Natural killer cell (primary cell): ENCODE measurements at regions not wholly inside any gene's neighbourhood (a gene's known extent, or its start where the extent isn't known, plus 50 kb on each side); places are given as distances from the start of the nearest gene placed in this dataset.

Experiments
- ATAC-seq, 3 donors: fragments of 150-1000 bp in 2 of 3; fragments of 200-7000 bp in 1 of 3; cut with Tn5 transposase; 1 replicate in 1 of 3; 2 replicates in 2 of 3; pipeline ENCODE4 v1.10.0; 2021; ENCODE audit warnings: mild to moderate bottlenecking in 2 of 3, moderate library complexity in 2 of 3
- DNase-seq, 2 donors: peaks; one replicate each; pipeline versions ENCODE4 v3.0.0 to v3.0.0-alpha.2; 2013 to 2021; ENCODE audit warnings: mixed read lengths in 1 of 2
- H3K27ac ChIP-seq: one replicate; pipeline ENCODE4 v1.5.1; 2013; ENCODE audit warnings: mild to moderate bottlenecking, low read length
- H3K27me3 ChIP-seq: one replicate; pipeline ENCODE4 v1.6.1; 2013; ENCODE audit warnings: low read length; ENCODE audit not compliant: control insufficient read depth, insufficient read depth
- H3K36me3 ChIP-seq: one replicate; pipeline ENCODE4 v1.6.1; 2013; ENCODE audit warnings: low read length; ENCODE audit not compliant: control insufficient read depth, insufficient read depth
- H3K4me1 ChIP-seq: one replicate; pipeline ENCODE4 v1.6.1; 2013; ENCODE audit warnings: low read length; ENCODE audit not compliant: control insufficient read depth, insufficient read depth
- H3K4me3 ChIP-seq: one replicate; pipeline ENCODE4 v1.5.1; 2013; ENCODE audit warnings: low read length
- H3K9me3 ChIP-seq: one replicate; pipeline ENCODE4 v1.6.1; 2013; ENCODE audit warnings: low read length; ENCODE audit not compliant: control insufficient read depth, insufficient read depth
- H3K27ac Mint-ChIP-seq, 2 donors: one replicate each; pipeline ENCODE4 v1.8.0; 2022; ENCODE audit warnings: mild to moderate bottlenecking in 2 of 2, mixed read lengths in 2 of 2, moderate library complexity in 1 of 2
- H3K27me3 Mint-ChIP-seq, 2 donors: one replicate each; pipeline ENCODE4 v1.8.0; 2022; ENCODE audit warnings: low read depth in 2 of 2, mixed read lengths in 2 of 2
- H3K36me3 Mint-ChIP-seq: one replicate; pipeline ENCODE4 v1.8.0; 2022; ENCODE audit warnings: mixed read lengths
- H3K4me1 Mint-ChIP-seq, 2 donors: one replicate each; pipeline ENCODE4 v1.8.0; 2022; ENCODE audit warnings: mixed read lengths in 2 of 2
- H3K4me3 Mint-ChIP-seq: one replicate; pipeline ENCODE4 v1.8.0; 2022; ENCODE audit warnings: mild to moderate bottlenecking, moderate library complexity, mixed read lengths
- H3K9me3 Mint-ChIP-seq, 2 donors: one replicate each; pipeline ENCODE4 v1.8.0; 2022; ENCODE audit warnings: mixed read lengths in 2 of 2
- CTCF ChIP-seq: fragments of 200-600 bp; IDR thresholded peaks from one replicate; pipeline ENCODE4 v1.8.0; 2022; ENCODE audit warnings: antibody characterized with exemption
- WGBS: methylation state at CpG from one replicate; pipeline ENCODE4 v1.1.7; 2013; ENCODE audit warnings: missing lambda C conversion rate; ENCODE audit not compliant: insufficient coverage; 5-methylcytosine and 5-hydroxymethylcytosine counted together
- intact Hi-C: fragments of 100-400 bp; cut with micrococcal nuclease; formaldehyde crosslinking; loops from one replicate; pipeline ENCODE4 v1.14.2; 2022

- peaks cover 0 to 3% of the 10 kb centered on the region in 2 donors for H3K9me3 Mint-ChIP-seq
- H3K27me3 Mint-ChIP-seq = peaks cover 0 to 9% of the 10 kb centered on the region in 2 donors
- H3K4me1 ChIP-seq = no peaks in the 10 kb centered on the region
- peaks cover 7% of the 10 kb centered on the region for H3K36me3 Mint-ChIP-seq
- no peak for DNase-seq
- no peak overlapping the region for H3K4me3 ChIP-seq
- H3K4me3 Mint-ChIP-seq = no peak overlapping the region
- intact Hi-C loops = no loop called here
- WGBS = 71% methylated on average over 9 of the region's 10 CpGs
- no peak overlapping the region for H3K27ac ChIP-seq
- no peak for ATAC-seq
- H3K9me3 ChIP-seq = no peaks in the 10 kb centered on the region
- no peaks in the 10 kb centered on the region for H3K27me3 ChIP-seq
- no peak for TF ChIP-seq CTCF
- no peaks in the 10 kb centered on the region for H3K4me1 Mint-ChIP-seq
- H3K27ac Mint-ChIP-seq = no peak overlapping the region
- H3K36me3 ChIP-seq = no peaks in the 10 kb centered on the region
Measured at GRCh38 chr9:2966565-2967300, 122.8 kb upstream of the PUM3 start.

- intact Hi-C loops = no loop called here
- no peaks in the 10 kb centered on the region for H3K4me1 ChIP-seq
- no peak overlapping the region for H3K4me3 Mint-ChIP-seq
- 64% methylated on average over 6 of the region's 6 CpGs for WGBS
- no peaks in the 10 kb centered on the region for H3K4me1 Mint-ChIP-seq
- H3K27me3 Mint-ChIP-seq = no peaks in the 10 kb centered on the region
- no peak for TF ChIP-seq CTCF
- H3K36me3 Mint-ChIP-seq = no peaks in the 10 kb centered on the region
- ATAC-seq (no peak), DNase-seq (no peak)
- H3K9me3 ChIP-seq = no peaks in the 10 kb centered on the region
- no peak overlapping the region for H3K27ac ChIP-seq
- no peaks in the 10 kb centered on the region for H3K36me3 ChIP-seq
- H3K4me3 ChIP-seq = no peak overlapping the region
- no peak overlapping the region for H3K27ac Mint-ChIP-seq
- no peaks in the 10 kb centered on the region for H3K27me3 ChIP-seq
- no peaks in the 10 kb centered on the region for H3K9me3 Mint-ChIP-seq
Measured at GRCh38 chr9:2964470-2964869, 120.6 kb upstream of the PUM3 start.

- no peak overlapping the region for H3K27ac Mint-ChIP-seq
- H3K9me3 Mint-ChIP-seq = no peaks in the 10 kb centered on the region
- no peak overlapping the region for H3K27ac ChIP-seq
- H3K4me3 Mint-ChIP-seq = no peak overlapping the region
- intact Hi-C loops = no loop called here
- 100% methylated on average over 1 of the region's 2 CpGs for WGBS
- H3K27me3 ChIP-seq = no peaks in the 10 kb centered on the region
- no peaks in the 10 kb centered on the region for H3K4me1 ChIP-seq
- TF ChIP-seq CTCF = no peak
- no peaks in the 10 kb centered on the region for H3K9me3 ChIP-seq
- no peak for ATAC-seq
- no peak overlapping the region for H3K4me3 ChIP-seq
- DNase-seq = no peak
- H3K36me3 Mint-ChIP-seq = no peaks in the 10 kb centered on the region
- H3K36me3 ChIP-seq = no peaks in the 10 kb centered on the region
- peaks cover 0 to under 1% of the 10 kb centered on the region in 2 donors for H3K4me1 Mint-ChIP-seq
- H3K27me3 Mint-ChIP-seq = no peaks in the 10 kb centered on the region
Measured at GRCh38 chr9:2963307-2963706, 119.4 kb upstream of the PUM3 start.
